GM18508 (cell line): ENCODE measurements at regions not wholly inside any gene's neighbourhood (a gene's known extent, or its start where the extent isn't known, plus 50 kb on each side); places are given as distances from the start of the nearest gene placed in this dataset.

ENCODE experiments used
- ATAC-seq: cut with Tn5 transposase; IDR thresholded peaks from one replicate; pipeline ENCODE4 v1.9.1; 2021; ENCODE audit warnings: moderate number of reproducible peaks; ENCODE audit not compliant: insufficient read depth, unreplicated experiment

DNA sequence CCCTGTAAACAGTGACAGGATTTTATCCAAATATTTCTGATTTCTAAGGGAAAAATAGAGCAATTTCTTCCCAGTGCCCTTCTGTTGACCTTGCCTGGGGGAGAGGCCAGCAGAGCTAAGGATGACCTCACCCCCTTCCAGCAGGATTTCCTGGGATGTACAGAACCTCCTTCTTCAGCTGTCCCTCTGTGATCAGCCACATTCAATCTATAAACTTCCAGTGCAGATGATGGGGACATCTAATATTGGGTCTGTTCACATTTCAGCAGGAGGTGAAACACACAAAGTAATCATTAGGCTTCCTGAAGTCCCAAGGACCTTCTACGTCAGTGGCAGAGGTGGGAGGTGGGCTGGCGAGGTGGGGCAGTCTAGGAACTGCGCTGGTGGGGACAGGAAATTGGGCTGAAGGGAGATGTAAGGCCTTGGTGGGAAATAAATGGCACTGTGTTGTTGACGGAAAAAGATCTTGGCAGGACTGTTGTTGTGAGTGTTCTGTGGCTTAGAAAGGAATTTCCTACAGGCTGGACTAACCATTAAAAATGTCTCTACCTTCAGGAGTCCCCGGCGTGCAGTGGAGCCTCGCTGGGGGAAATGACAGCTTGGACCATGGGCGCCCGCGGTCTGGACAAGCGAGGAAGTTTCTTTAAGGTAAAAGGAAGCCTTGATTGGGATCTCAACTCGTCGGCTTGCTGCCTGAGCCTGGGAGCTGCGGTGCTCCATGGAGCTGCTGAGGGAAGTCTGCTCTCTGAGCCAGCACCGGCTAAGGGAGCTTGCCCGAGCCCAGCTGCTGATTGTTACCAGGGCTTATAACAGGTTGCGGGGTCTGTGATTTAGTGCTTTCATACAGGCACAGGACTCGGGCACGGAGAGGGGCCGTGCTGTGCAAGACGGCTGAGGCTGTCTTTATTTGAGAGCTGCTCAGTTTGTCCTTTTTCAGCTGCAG, 127.9 kb upstream of the NAA20 start:
- ATAC-seq = no peak

DNA sequence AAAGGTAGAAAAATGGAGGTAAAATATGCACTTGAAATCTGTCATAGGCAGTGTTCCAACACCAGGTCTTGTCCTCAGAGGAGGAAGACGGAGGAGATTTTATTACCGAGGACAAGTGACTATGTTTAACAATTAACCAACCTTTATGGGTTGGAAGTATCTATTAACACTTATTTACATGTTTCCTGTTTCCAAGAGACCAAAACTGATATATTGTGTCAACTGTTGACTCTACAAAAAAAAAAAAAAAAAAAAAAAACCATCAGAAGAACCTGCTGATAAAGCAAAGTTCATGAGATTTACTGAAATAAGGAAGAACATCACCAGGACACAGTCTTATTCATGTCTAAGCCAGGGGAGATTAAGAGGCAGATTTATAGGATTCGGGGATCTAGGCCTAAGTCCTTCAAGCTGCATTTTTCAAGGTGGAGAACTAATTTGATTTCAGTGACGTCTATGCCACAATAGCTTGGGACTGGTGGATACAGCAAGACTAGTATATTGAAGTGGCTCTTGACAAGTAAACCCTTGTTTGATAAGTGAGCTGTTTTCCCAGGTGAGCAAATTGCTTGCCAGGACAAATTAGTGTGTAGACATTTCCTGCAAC, 126.6 kb upstream of the NAA20 start:
- ATAC-seq = no peak

DNA sequence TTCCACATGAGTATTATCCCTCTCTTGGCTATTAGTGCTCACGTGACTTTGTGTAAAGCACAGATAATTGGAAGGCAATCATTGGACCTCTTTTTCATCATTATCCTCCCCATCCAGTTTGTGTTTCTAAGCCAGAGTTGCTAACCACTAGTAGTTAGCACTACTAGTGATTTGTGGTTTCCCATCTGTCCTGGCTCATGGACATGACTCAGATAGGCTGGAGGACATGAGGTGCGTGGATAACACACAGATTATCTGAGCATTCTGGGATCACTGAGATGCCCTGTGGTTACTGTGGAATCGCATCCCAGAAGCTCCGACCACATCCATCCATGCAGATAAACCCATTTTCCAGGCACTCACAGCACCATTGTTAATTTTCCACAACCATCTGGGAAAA, 123.8 kb upstream of the NAA20 start:
- no peak for ATAC-seq

DNA sequence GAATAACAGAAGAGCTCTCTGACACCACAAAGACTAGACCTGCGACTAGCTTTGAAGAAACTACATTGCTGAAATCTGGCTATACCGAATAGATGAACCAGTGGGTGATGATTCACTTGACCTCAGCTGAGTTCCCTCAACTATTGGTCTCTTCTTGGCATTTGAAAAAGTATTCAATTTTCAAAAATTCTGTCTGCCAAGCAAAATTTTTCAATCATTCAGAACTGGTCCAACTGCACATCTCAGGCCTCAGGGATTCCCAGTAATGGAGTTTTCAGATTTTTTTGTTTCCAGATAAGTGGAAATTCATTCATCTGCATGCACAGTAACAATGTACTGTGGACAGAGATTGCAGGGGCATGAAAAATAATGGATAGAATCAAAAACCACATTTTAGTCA, 121.4 kb upstream of the NAA20 start:
- no peak for ATAC-seq

DNA sequence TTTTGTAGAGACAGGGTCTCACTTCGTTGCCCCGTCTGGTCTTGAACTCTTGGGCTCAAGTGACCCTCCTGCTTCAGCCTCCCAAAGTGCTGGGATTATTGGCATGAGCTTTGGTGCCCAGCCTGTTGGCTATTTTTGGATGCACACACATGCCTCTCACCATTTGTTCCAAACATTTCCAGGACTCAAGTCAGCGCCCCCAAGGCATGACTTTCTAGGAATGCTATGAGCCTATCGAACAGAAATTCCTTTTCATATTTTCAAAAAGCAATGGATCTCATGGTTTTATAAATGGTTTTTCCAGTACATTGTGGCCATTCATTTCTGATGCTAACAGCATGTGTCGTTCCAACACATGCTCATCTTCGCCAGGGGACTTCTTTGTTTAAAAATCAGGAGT, 119.3 kb upstream of the NAA20 start:
- no peak for ATAC-seq

DNA sequence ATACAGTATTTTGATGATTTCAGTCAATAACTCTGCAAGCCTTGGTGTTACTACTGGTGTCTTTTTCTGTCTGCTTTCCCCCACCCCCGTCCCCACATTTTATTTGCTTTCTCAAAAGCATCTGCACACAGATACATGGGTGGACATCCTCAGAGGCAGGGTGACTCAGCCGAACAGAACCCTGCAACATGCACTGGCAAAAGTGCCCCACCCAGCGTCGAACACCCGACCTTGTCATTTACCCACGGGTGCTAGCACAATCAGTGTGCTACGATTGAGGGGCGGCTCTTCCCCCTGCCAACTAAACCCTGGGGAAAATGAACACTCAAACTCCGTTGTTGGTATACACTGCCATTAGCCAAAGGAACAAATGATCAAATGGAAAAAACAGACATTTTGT, 115.9 kb upstream of the NAA20 start:
- no peak for ATAC-seq

DNA sequence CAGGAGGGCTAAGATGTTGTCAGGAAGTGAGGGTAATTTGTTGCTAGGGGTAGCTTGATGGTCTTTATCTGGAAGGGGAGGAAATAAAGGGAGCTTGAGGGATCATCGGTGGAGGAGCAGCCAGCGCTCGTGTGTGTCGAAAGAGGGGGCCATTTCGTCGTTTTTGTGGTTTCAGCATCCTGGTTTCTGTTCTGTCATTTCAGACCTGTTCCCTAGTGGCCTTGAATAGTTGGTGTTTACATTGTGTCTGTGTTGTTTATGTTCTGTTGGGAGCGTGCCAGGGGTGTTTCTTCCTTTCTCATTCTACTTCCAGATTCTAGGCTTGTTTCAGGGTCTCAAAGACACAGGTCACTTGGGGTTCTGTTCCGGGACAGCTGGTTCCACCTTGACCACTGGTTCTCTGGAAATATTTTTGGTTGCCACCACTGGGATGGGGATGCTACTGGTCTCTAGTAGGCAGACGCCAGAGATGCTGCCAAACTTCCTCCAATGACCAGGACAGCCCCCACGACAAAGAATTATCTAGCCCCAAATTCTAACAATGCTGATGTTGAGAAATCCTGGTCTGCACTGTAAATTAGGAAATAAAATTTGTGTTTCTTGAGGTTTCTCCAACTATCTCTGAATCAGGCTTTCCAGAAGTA, 113.9 kb upstream of the NAA20 start:
- ATAC-seq = no peak

DNA sequence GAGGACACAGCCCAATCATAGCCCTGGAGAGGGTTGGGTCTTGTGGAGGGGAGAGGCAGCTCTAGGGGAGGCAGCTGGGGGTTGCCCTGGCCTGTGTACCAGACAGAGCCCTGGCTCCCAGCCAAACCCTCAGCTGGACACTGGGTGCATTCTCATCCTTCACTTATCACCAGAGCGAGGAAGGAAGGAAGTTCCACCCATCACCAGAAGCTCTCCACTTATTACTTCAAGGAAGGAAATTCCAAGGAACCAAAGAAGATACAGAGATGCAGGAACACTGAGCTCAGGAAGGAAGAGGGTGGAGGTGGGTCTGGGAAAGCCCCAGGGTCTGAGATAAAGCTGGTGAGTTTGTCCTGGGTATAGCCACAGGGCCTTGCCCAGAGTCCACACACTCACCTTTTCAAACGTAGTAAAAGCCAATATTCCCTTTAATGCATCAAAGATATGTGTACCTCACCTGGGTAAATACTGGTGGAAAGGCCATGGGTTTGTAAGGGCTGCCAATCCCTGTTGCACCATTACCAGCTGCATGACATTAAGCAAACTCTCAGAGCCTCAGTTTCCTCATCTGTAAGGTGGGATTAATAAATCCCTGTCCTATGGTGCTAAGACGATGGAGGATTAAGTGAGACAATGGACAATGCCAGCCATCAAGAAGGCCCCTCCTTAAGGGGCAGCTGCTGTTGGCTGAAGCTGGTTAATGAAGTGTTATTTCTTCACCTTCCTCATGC, 109.7 kb upstream of the NAA20 start:
- no peak for ATAC-seq

DNA sequence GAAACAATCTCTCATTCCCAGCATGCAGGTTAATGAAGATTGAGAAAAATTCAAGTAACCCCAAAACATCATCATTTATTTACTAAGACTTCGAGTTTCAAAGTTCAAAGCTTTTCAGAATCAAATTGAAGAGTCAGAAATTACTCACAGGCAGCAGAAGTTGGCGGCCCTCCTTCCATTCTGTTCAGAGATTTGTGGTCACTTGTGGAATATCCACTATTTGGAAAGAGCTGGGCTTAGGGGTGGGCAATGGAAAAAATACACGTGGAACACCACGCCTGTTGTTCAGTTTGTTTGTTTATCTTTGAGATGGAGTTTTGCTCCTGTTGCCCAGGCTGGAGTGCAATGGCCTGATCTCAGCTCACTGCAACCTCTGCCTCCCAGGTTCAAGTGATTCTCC, 108.6 kb upstream of the NAA20 start:
- no peak for ATAC-seq

DNA sequence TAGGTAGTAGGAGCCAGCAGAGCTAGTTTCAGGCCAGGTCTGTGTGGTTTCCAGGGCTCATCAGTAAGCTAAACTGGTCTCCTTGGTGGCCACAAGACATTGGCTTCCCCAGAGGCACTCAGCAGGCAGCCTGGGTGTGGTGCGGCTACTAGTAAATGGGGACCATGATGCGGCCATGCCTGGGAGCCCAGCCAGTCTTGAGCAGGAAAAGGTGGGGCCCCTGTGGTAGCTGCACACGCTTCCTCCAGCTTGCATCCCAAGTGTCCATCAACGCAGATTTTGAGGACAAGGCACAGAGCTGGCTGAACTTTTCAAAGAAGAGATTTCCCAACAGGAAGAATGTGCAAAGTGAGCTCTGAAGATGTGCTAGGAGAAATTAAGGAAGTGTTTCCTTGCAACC, 107.4 kb upstream of the NAA20 start:
- no peak for ATAC-seq

DNA sequence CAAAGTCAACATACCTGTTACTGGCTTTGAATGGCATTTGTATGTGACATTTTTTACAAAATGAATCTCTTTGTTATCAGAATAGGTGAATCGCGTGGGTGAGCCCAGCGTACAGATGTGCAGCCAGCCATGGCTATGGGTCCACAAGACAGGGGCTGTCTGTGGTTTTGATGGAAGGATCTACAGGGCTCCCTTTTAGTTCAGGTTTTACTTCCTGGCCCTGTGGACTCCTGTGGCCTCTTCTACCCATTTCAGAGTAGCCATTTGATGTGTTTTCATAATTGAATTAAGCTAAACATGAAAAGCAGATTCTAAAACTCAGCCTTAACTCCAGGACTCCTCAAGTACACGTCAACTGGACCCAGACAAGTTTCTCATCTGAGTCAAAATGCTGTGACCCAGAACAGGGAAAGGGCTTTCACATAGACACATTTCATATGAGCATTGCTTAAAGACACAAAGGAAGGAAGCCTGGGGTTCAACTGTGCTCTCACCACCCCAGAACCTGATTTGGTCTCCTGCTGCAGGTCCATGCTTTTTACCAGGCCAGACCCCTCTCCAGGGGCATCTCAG, 105.3 kb upstream of the NAA20 start:
- ATAC-seq = no peak

DNA sequence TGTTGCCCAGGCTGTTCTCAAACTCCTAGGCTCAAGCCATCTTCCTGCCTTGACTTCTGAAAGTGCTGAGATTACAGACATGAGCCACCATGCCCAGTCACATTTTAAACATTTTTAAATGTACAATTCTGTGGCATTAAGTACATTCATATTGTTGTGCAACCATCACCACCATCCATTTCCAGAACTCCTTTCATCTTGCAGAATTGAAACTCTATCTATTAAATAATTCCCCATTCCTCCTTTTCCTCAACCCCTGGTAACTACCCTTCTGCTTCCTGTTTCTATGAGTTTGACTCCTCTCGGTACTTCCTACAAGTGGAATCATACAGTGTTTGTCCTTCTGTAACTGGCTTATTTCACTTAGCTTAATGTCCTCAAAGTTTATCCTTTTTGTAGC, 103.8 kb upstream of the NAA20 start:
- no peak for ATAC-seq

DNA sequence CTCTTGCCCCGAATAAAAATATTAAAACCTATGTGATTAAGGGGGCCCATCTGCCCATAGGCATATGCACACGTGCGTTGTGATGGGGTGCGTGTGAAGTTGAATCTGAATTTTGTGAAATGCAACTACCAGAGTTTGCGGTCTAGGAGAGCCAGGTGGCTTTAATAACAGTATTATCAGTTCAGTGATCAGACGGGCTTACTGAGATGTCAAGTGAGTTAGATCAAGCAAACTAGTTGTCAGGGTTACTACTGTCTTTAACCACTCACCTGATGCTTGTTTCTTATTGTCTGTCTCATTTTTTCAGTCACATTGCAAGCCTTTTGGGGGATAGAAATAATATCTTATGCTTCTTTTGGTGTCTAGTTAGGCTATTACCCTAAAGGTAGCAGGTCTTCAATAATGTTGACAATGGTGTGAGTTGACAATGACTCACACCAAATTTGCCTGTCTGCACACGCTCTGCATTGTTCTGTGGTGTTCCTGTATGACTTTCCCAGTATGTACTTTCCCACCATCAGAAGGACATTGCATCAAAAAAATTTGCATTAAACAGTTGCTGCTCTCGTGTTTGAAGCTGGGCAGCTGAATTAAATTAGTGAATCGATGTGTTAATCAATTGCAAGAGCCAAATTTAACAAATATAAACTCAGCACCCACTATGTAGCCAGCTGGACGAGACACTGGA, 103.1 kb upstream of the NAA20 start:
- ATAC-seq = no peak

DNA sequence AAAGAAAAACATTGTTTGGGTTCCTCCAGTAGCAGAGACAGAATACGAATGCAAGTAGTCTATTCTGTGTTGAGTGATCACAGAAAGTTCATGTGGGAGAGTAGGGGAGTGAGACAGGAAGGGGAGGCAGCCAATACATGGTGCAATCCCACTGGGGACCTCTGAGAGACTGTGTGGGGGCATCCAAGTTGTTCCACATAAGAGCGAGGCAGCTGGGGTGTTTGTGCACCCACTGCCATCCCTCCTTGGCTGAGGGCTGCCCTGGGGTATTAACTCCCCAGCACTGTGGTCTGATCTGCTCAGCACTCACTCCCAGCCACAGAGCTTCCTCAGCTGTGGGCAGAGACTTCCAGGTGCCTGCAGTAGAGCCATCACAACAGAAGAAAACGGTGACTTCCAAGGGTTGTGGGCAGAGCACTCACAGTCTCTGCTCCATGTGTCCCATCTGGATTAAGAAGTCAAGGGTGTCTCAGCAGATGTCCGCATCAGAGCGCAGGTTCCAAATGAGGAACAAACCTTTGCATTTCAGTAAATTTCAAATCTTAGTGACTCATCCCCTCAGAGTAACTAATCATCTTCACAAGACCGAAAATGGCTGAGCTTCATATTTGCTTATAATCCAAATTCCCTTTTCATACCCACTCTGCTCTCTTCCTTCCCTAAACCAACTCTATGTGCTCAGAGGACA, 101.9 kb upstream of the NAA20 start:
- ATAC-seq = no peak

DNA sequence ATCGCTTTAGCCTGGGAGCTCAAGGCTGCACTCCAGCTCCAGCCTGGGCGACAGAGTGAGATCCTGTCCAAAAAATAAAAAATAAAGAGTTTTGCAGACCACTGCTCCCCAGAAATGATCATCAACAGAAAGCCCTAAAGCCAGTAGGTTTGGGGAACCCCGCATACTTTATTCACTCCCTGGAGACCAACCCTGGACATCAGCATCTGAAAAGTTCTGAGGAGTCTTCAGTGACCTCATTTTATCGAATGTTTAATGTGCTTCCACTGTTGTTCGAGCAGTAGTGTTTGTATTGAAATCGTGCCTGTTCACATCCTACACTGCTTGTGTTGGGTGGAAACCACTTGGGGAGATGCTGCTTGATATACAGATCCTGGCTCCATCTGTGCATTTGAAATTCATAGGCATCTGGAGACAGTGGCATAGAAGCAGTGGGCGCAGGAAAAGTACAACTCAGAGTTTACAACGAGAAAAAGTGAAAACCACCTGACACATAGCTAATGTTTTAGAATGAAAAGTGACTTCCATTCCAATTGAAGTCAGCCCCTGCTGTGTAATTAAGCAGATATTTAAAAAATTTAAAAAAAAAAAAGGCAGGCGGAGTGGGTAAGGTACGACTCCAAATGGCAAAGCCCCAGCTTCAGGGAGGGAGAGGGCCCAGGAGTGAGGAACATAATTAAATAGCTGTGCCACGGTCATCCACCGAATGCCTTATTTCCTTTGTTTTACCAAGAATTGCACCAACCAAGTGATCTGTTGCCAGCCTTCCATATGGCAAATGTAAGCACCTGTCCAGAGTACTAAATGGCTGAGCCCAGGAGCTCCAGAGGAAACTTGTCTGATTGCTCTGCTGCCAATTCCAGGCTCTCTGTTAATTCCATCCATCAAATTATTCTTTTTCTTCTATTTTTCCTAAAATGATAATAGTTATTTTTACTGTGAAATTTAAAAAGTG, 100.4 kb upstream of the NAA20 start:
- no peak for ATAC-seq

DNA sequence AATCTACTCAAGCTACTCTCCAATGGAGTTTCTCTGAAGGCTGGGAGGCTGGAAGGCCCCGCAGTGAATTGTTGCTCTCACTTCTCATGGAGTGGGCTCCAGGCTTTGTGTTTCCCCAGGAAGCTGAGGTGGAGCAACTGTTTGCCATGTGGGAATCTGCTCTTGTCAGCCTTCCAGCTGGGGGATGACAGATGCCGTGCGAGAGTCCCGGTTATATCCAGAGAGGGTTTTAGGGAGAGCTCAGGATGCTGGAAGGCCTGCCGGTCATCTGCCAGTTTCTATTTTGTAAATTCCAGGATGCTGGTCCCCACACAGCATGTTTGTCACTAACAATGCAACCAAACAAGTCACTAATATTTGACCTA, 98.2 kb upstream of the NAA20 start:
- ATAC-seq = no peak

DNA sequence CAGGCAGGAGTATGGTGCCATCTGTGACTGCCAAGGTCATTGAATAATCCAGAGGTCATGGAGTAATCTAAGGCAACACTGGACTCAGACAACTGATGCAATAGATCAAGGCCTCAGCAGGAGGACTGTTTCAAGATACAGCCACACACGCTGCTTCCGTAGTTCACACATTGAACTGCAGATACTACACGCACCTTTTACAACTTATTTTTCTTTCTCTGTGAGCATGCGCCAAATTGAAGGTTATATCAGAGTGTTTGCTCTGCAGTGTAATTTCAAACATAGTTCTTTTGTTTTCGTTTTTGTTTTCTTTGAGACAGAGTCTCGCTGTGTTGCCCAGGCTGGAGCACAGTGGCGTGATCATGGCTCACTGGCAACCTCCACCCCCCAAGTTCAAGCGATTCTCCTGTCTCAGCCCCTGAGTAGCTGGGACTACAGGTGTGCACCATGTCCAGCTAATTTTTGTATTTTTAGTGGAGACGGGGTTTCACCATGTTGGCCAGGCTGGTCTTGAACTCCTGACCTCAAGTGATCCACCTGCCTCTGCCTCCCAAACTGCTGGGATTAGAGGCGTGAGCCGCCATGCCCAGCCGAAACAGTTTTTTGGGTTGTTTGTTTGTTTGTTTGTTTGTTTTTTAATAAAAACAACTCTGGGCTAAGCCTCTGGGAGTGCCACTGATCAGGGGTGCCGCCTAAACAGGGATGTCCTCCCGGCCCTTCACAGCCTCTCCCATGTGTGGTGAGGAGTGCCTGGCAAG, 96.6 kb upstream of the NAA20 start:
- ATAC-seq = no peak
